Hepatic stellate cell (primary cell): ENCODE measurements at regions not wholly inside any gene's neighbourhood (a gene's known extent, or its start where the extent isn't known, plus 50 kb on each side); places are given as distances from the start of the nearest gene placed in this dataset.

Source experiments
- DNase-seq: peaks from one replicate; pipeline ENCODE4 v3.0.0; 2011; ENCODE audit warnings: low spot score

DNA sequence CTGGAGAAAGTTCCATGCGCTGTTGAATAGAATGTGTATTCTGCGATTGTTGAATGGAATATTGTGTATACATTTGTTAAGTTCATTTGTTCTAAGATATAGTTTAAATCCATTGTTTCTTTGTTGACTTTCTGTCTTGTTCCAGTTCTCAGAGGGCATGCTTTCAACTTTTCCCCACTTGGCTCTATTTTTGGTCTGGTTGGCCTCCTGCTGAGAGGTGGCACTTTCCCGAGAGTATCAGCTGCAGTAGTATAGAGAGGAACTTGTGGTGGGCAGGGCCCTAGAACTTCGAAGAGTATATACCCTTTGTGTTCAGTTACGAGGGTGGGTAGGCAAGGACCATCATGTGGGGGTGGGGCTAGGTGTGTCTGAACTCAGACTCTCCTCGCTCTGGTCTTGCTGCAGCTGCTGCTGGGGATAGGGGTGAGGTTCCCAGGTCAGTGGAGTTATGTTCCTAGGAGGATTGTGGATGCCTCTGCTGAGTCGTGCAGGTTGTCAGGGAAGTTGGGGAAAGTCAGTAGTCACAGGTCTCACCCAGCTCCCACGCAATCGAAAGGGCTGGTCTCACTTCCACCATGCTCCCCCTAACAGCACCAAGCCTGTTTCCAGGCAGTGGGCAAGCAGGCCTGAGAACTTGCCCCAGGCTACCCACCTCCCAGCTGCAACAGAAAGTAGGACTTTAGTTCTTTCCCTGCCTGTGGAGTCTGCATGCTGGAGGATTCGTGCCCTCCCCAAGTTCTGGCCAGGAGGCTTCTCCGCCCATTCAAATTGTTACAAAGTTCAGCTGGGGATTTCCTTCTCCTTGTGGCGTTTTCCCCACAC is 118.9 kb upstream of the SSTR4 start:
- no peak for DNase-seq

DNA sequence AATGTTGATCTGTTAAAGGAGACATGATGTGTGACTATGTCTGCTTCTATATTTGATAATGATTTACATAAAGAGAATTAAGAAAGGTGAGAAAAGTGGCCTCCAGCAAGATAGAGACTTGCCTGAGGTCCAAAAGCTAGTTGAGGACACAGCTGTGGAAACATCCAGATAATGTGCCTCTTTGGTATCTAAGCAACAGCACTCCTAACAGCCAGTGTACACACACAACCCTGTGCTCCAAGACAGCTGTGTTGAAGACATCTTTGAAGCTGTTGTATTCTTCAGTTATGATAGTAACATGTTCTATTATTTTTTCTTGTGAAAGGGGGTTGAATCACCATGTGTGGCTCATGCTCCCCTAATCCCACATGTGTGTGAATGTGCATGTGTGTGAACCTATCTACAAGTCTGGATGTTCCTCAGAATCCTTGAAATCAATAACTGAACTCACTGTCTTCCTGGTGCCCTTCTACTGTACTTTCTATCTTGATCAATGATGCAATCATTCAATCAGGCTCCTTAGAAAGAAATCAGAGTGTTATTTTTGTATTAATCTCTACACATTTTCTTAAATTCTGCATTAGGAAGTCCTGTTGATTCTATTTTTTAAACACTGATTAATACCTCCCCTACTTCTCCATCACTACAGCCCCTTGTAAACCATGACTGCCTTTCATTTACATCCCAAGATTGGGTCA is 116.7 kb upstream of the SSTR4 start:
- no peak for DNase-seq

DNA sequence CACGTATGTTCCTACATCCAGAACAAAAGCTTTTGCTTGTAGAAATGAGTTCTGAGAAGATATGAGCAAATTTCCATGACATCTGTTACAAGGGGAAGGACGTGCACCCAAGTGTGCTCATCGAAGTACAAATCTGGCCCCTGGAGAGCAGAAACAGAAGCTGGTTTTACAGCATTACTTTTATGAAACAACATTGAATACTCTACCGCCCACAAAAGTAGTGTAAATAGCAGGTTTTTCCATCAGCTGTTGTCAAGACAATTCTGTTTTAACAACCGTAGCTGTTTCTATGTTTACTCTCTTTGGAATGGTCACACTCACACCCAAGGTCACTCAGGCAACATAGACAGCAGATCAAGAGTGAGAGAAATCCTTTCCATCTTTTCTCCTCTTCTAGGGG is 114.2 kb upstream of the SSTR4 start:
- DNase-seq: no peak

DNA sequence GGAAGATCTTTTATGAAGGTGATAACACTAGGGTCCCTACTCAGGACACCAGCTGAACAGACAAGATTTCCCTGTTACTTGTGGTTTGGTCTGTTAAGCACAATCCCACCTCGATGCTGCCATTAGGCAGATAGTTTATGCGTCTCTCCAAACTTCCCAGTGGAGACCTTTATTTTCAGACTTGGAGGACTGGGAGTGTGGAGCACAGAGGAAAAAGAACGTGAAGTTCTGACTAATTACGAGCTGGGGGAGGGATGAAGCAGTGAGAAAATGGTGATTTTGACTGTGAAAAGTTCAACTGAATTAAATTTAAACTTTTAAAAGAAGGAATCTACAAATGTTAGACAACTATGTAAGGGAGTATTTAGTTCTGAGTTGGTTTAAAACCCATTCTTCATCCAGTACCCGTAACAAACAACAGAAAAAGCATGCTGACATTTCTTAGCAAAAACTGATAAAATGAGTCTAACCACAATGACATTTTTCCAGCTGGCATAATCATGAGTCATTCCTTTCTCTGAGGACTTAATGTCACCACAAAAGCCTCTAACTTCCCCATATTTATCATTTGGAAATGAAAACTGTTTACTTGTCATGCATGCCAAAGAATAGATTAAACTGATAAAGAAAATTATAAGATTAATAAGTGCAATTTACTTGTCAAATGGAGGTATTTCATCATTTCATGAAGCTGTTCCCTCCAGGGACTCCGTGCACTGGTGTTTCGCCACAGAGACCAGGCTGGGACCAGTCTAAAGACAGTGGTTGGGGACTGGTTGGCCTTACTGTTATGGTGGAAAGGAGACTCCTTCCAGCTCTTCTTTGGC is 113.3 kb upstream of the SSTR4 start:
- DNase-seq: peak; percentile 9

DNA sequence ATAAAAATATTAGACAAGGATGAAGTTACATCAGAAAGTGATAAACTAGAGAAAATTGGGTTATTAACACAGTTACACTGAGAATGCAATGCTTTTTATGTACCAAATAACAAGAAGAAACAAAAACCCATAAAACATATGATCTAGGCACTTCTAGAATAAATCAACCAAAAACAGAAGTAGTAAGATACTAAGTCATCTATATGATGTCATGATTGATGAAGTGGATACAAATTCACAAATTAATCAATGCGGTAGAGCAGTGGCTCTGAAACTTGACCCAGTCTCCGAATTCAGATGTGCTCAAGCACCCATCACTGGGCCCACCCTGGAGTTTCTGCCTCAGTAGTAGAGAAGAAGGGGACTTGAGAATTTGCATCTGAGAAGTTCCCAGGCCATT is 112.1 kb upstream of the SSTR4 start:
- no peak for DNase-seq

DNA sequence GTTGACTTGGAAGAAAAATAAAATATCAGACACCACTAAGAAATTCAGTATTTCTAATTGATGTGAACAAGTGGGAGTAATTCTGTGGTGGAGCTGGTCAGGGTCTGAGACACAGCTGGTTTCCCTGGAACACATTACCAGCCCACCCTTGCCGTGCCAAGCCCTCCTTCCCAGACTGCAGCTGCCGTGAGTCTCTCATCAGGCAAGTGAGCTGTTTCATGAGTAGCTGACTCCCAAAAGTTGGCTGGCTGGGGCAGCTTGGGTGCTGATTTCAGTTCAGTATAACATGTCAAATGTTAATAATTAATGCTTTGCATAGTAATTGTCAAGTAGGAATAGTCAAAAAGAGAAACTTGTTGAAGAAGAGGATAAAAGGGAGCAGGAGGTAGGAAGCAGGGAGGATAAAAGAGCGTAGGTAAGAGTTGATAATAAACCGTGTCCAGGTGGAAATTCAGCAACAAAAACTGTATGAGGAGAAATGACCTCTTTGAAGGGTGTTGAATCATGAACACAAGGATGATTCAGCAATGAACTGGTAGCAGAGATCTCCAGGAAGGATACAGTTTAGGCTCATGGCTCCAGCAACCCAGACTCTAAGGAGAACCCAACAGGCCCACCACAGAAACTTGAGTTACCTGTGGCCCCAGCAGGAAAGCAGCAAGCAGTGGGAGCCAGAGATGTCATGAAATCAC is 110.9 kb upstream of the SSTR4 start:
- DNase-seq: no peak

DNA sequence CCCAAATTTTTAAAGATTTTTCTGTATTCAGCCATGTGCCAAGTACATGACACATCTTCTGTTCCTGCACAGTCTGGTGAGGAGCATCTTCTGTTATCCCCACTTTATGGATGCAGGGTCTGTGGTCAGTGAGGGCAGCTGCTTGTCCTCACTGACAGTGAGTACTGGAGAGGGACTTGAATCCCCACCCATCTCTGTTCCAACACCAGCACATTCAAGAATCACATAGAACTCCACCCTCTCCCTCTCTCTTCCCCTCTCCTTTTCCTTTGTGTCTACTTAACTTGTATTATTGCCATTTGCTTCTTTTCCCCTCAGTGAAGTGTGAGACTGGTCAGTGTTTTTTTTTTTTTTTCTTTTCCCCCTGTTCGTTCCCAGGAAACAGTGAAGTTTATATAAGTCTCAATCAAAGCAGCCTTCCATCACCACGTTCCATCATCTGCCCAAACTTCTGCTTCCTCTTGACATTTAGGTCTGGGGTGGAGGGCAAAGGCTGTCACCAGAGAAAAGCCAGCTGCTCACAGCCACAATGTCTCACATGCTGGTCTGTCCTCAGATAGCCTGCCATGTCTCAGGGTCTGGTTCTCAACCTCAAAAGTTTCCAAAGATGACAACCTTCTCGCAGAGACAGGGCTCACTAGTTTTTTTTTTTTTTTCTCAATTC is 110.0 kb upstream of the SSTR4 start:
- no peak for DNase-seq

DNA sequence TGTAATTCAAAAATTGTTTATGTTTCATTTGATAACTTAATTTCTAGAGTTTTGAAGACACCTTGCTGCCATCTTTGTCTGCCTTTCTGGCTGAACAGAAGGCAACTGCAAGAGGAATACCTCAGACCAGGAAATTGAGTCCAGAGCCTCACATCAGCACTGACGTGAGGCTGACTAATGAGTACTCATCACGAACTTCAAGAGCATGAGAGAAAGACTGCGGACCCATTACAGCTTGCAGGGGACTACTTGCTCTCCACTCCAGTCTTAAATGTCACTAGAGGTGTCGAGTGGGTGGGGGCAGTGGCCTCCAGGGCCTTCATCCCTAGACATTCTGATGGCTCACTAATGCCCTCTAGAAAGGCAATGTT is 109.5 kb upstream of the SSTR4 start:
- no peak for DNase-seq

DNA sequence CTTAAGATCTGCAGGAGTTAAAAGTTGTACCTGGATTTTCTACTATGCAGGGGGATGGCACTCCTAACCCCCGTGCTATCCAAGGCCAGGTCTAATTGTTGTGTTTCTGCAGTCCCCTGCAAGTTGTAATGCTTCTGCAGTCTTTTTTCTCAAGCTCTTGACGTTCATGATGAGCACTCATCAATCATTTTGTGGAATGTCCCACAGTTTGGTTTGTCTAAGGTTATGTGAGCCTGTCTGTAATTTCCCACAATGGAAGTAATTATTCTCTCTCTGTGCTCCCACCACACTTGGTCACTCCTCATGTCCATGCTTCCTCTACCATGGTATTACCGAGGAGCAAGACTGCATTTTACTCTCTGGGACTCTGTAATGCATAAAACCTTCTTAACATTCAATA is 107.6 kb upstream of the SSTR4 start:
- no peak for DNase-seq

DNA sequence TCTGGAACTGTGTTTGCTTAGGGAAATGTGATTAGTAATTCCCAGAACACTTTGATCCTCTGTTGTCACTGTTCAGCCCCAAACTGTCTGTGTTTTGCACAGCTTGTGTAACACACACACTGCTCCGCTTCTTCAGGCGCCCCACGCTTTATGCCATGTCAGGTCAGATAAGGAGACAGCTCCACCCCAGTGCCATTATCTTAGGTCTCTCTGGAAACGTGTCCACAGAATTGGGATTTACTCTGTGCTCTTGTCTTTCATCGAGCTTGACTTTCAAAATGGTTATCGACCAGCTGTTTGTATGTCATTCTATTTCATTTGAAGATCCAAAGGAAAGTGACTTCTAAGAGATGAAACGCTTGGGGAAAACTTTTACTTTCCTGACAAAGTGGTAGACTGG is 106.4 kb upstream of the SSTR4 start:
- no peak for DNase-seq

DNA sequence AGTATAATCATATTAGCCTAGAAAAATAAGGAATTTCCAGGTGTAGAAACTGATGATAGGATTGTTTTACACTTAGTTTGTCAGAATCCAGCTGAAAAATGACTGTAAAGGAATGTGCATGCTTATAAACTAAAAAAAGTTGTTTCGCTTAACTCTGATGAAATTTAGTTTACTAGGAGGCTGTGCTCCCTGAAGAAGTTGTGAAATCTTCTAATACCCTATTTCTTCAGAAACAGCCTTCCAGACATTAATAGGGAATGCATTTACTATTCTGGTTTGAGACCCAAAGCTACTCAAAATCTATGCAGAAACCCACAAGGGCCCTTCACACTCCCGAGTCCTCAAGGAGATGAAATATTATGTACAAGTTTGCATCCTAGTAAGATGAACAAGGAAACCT is 105.5 kb upstream of the SSTR4 start:
- no peak for DNase-seq

DNA sequence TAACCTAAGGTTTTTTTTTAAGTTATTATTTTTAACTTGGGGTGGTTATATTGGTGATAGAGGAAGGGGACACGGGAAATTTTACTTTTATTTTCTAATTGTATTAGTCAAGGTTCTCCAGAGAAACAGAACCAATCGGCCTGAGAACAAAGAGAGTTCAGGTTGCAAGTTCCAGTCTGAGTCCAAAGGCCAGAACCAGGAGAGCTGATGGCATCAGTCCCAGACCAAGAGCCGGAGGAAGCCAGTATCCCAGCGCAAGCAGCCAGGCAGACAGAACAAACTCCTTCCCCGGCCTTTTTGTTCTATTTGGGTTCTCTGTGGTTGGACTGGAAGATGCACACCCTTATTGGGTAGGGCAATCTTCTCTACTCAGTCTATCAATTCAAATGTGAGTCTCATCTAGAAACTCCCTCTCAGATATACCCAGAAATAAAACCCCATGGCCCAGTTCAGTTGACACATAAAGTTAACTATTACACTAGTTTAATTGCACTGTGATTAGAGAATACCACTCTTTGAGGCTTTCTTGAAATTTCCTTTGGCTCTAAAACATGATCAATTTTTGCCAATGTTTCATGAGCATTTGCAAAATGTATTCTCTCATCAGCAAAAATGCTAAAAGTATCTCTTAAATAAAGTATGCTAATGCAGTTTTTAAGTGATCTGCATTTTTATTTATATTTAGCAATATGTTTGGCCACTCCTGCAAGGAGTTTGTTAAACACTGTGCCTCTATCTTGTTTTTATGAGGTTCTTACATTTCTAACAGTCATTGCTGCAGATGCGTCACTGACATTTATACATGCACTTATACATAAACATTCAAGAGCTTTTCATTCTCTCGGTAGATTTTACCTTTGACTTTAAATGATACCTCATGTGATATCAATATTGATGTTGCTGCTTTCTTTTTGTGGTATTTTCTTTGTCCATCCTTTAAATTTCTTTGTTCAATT is 103.2 kb upstream of the SSTR4 start:
- no peak for DNase-seq

DNA sequence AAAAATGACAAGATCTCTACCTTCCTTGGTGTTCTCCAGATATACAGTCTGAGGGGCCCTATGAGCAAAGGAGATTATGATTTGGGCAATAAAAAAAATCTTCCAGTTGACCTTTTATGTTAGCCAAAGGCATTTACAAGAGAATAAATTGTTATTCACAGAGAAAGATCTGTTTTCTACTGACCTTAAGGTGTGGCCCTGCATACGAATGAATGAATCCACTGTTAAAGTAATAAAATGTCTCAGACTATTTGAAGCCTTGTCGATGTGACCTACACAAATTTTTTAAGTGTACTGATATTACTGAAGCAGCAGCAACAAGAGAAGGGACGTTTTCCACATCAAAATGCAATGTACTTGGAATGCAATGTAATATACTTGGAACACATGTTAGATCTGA is 95.9 kb upstream of the SSTR4 start:
- no peak for DNase-seq

DNA sequence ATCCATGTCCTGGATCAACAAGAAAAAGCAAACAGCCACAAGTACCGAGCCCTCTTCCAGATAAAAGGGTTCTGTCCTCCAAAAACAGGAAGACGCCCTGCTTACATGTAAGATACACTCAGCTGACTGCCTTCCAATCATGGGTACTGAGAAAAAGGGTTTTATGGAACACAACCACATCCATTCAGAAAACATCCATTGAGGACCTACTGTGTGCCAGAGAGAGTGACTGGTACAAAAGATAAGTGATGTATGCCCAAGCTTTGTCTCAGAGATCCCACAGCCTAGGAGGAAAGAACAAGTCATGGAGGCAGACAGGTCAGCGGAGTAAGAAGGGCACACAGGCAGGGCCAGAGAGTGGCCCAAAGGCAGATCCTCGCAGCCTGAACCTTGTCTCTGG is 94.8 kb upstream of the SSTR4 start:
- no peak for DNase-seq

DNA sequence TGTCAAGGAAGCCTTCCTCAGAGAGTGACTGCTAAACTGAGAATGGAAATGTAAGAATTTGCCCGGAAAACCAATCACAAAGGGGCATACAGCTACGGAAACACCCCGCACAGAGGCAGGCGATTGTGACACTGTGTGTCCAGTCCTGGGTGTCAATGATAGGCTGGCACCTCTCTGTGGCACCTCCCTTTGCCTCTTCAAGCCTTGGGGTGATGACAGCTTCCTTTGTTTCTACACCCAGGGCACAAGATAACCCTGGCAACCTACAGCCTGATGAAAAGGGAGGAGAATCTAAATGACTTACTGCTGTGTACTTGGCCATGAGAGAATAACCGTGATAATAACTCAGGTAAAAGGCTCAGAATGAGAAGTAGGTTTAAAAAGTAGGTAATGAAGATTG is 93.6 kb upstream of the SSTR4 start:
- no peak for DNase-seq

DNA sequence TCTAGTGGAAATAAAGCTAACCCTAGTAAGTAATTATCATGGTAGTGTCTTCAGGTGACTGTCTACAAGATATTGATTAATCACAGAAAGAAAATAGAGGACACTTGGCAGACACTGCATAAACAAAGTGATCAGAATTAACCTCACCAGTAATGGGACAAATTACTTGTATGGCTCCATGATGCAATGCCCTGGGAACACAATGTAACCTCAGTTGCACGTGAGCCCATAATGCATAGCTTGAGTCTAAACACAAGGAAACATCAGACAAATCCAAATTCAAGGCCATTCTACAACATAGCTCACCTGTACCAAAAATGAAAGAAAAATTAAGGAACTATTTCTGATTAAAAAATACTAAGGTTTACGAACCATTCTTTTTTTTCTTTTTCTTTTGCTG is 92.4 kb upstream of the SSTR4 start:
- no peak for DNase-seq

DNA sequence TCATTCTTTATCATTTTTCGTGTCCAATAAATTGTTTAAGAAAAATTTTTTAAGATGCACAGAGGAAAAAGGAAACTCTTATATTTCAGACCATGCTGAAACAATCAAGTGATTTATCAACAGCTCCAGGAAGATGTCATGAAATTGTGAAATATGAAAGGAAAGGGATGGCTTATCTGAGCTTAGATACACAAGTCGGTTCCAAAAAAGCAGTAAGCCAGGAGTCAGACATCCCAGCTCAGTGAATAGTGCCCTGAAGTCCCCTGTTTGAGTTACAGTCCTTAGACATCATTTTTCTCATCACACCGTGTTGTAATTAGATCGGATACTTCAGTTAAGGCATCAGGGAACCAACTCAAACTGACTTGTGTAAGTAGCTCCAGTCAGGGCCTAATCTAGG is 91.0 kb upstream of the SSTR4 start:
- no peak for DNase-seq

DNA sequence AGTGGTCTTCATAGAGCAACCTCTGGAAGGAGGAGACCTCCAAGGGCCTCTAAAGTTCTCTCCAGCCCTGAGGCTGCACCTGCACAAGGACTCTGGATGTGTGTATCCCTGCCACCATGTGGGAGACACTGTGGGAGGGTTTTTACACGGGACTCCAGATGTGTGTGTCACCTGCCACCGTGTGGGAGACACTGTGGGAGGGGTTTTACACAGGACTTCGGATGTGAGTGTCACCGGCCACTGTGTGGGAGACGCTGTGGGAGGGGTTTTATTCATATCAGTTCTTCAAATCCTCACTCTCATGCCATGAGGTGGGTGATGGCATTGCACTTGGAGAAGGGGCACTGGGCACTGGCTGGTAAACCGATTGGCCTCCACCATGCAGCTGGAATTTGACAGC is 90.2 kb upstream of the SSTR4 start:
- no peak for DNase-seq

DNA sequence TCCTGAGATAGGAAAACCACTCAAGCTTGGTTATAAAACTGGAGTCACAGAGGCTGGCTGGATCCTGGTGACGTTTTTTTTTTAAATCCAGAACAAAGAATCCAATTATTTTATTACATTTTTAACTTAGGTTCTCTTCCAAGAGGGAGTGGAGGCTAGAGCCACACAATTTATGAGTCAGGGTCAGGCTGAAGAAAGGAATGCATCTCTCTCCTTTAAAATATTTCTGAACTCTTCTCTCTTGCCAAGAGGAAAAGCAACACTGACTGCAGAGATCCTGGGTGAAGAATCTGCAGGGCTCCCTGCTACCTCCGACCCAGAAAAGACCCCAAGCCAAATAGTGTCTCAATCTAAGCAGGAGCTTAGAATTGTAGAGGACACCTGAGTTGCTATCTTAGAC is 88.5 kb upstream of the SSTR4 start:
- no peak for DNase-seq

DNA sequence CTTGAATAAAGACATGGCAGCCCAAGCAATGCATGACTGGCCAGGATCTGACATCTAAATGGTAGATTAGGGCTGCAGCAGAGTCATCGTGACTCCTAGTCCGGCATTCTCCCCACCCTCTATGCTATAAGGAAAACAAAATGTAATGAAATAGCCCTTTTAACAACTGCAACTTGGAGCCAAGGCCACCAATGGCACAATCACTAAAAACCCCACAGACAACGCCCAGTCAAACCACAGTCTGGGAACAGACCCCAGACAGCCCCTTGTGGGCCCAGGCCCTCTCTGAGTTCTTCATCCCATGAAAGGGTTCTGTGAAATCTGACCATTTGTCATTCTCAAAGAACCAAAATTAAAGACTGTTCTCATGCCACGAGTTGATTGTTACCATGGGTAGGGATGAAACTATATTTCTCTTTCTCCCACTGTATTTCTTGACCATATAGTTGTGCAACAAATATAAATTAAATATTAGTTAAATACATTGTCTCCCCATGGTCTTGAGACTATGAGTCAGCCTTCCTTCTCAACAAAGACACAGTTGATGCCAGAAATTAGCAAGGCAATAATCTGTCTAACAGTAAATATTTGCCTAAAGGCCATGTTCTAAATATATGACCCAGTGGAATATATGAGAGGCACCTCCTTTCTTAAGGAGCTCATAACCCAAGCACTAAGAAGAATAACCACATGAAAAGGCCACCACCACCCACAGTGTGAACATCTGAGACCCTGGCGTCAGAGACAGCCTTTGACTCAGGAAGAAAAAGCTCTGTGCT is 85.6 kb upstream of the SSTR4 start:
- DNase-seq: no peak
